Body of pancreas (tissue), 4 donors: ENCODE measurements at regions not wholly inside any gene's neighbourhood (a gene's known extent, or its start where the extent isn't known, plus 50 kb on each side); places are given as distances from the start of the nearest gene placed in this dataset.
A peak's percentile ranks its signal among the peaks of the same experiment; 100 is the strongest.

Source experiments
- ATAC-seq: fragments of 150-250 bp; one replicate; pipeline ENCODE4 v1.9.1; 2016
- DNase-seq, 4 donors: peaks; one replicate each; pipeline ENCODE4 v3.0.0-alpha.2; 2019
- H3K27ac ChIP-seq, 4 donors: fragments of 200-600 bp; sonication (generic); 1 replicate in 3 of 4; 2 replicates in 1 of 4; pipeline versions ENCODE4 v1.5.1 to v1.6.1; 2016 to 2019; ENCODE audit warnings: mild to moderate bottlenecking in 1 of 4, mixed read lengths in 1 of 4, moderate library complexity in 1 of 4
- H3K27me3 ChIP-seq, 2 donors: fragments of 200-600 bp; sonication (generic); one replicate each; pipeline ENCODE4 v1.6.0; 2016; ENCODE audit warnings: mild to moderate bottlenecking in 1 of 2
- H3K36me3 ChIP-seq, 2 donors: fragments of 200-600 bp; sonication (generic); replicated peaks in 1 of 2; 2 replicates each; pipeline ENCODE4 v1.5.1; 2016; ENCODE audit warnings: low read depth in 2 of 2; ENCODE audit not compliant: insufficient read depth in 1 of 2
- H3K4me1 ChIP-seq: fragments of 200-600 bp; sonication (generic); one replicate; pipeline ENCODE4 v1.6.0; 2016
- H3K4me3 ChIP-seq, 2 donors: fragments of 200-600 bp; sonication (generic); 1 replicate in 1 of 2; 2 replicates in 1 of 2; pipeline ENCODE4 v1.5.1; 2016 to 2019
- H3K9me3 ChIP-seq, 3 donors: fragments of 200-600 bp; sonication (generic); 1 replicate in 2 of 3; 2 replicates in 1 of 3; pipeline ENCODE4 v1.5.1; 2016
- POLR2A ChIP-seq, 3 donors: fragments of 450-650 bp; IDR thresholded peaks; one replicate each; pipeline ENCODE4 v1.6.1; 2016; ENCODE audit warnings: antibody characterized with exemption in 3 of 3, mild to moderate bottlenecking in 2 of 3
- WGBS, 2 donors: methylation state at CpG; one replicate each; pipeline ENCODE4 v1.1.5; 2017; 5-methylcytosine and 5-hydroxymethylcytosine counted together
- intact Hi-C: fragments of 100-400 bp; cut with DNase I; formaldehyde crosslinking; loops from one replicate; pipeline ENCODE4 v1.15.1; 2023
- TF ChIP-seq, protein P1 (sequence below), 7 experiments: fragments of 450-650 bp in 4 of 7; fragments of 200-600 bp in 3 of 7; sonication (generic) in 3 of 7; IDR thresholded peaks; one replicate each; pipeline ENCODE4 v1.5.1; 2016 to 2019; ENCODE audit warnings: antibody characterized with exemption in 7 of 7

DNA sequence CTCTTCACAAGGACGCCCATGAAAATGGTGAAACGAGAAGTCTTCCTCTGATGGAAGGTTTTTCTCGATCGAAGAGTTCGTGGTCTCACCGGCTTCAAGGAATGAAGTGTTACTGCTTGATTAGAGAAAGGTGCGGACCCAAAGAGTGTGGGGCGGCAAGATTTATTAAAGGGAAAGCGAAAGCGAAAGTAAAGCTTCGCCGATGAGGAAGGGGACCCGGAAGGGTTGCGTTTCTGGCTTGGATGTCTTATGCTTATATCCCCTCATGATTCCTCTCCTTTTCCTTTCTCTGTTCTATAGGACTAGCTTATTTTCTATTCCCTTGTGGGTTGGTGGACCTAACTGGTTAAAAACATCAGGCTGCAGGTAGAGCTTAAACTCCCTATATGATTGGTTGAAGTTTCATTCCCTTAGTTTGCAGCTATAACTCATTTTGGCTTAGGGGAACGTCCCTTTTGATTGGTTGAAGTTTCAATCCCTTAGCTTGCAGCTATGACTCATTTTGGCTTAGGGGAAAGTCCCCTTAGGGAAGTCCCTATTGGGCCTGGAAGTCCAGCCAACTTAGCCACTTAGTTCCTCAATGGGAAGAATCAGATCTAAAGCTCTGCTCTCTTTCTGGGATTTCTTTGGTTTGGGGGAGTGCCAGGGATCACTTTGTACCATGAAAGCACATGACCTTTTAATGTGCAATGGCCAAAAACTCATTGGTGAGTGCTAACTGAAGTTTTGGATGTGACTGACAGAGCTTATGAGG, 1025.0 kb upstream of the PCDH10 start:
- H3K27me3 ChIP-seq: no peaks in the 10 kb centered on the region
- no peak overlapping the region for H3K27ac ChIP-seq
- TF ChIP-seq, protein P1, sequence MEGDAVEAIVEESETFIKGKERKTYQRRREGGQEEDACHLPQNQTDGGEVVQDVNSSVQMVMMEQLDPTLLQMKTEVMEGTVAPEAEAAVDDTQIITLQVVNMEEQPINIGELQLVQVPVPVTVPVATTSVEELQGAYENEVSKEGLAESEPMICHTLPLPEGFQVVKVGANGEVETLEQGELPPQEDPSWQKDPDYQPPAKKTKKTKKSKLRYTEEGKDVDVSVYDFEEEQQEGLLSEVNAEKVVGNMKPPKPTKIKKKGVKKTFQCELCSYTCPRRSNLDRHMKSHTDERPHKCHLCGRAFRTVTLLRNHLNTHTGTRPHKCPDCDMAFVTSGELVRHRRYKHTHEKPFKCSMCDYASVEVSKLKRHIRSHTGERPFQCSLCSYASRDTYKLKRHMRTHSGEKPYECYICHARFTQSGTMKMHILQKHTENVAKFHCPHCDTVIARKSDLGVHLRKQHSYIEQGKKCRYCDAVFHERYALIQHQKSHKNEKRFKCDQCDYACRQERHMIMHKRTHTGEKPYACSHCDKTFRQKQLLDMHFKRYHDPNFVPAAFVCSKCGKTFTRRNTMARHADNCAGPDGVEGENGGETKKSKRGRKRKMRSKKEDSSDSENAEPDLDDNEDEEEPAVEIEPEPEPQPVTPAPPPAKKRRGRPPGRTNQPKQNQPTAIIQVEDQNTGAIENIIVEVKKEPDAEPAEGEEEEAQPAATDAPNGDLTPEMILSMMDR (IDR thresholded peaks at IDR 0.05): no peak
- TF ChIP-seq POLR2A (IDR thresholded peaks at IDR 0.05): no peak
- H3K4me1 ChIP-seq: no peaks in the 10 kb centered on the region
- DNase-seq (peak in 2 of 4 donors; percentile 9 to 13), ATAC-seq (peak; percentile 33)
- 86% methylated on average over 15 of the region's 15 CpGs for WGBS, 2 donors
- intact Hi-C loops: no loop called here
- no peak overlapping the region for H3K4me3 ChIP-seq
- no peaks in the 10 kb centered on the region for H3K9me3 ChIP-seq
- H3K36me3 ChIP-seq: no peaks in the 10 kb centered on the region

DNA sequence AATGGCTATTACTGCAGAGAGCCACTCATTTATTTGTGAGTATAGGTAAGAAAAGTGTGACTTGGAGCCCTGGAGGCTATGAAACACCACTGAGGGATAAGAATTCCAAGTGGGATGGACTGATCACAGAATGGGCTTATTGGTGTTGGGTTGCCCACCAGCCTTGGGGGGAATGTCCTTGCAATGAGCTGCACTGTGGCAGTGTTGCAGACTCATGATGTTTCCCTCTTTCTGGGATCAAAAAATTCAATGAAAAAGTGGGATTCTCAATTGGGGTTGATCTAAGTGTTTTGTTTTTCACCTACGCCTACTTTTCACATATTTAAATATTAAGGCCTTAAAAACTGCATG, 1024.5 kb upstream of the PCDH10 start:
- Histone ChIP-seq H3K27me3 (no peaks in the 10 kb centered on the region), H3K27ac (no peak overlapping the region)
- intact Hi-C loops: no loop called here

GRCh38 chr4:132125131-132125530, 1024.0 kb upstream of the PCDH10 start:
- H3K27me3 ChIP-seq: no peaks in the 10 kb centered on the region
- DNase-seq: no peak
- intact Hi-C loops: no loop called here
- no peaks in the 10 kb centered on the region for H3K36me3 ChIP-seq
- H3K4me1 ChIP-seq: no peaks in the 10 kb centered on the region
- WGBS, 2 donors: 4 to 6% methylated on average over 2 of the region's 2 CpGs
- ATAC-seq: no peak
- H3K9me3 ChIP-seq: no peaks in the 10 kb centered on the region
- no peak overlapping the region for H3K27ac ChIP-seq
- H3K4me3 ChIP-seq: no peak overlapping the region
- TF ChIP-seq POLR2A (IDR thresholded peaks at IDR 0.05): no peak
- TF ChIP-seq, protein P1 (IDR thresholded peaks at IDR 0.05): no peak

More for the DNA sequence above, 1024.5 kb upstream of the PCDH10 start:
- ATAC-seq (no peak), DNase-seq (no peak)
- TF ChIP-seq POLR2A (IDR thresholded peaks at IDR 0.05): no peak
- TF ChIP-seq, protein P1 (IDR thresholded peaks at IDR 0.05): no peak
- WGBS, 2 donors: 69 to 75% methylated on average over 1 of the region's 1 CpG
- H3K9me3 ChIP-seq: no peaks in the 10 kb centered on the region
- no peak overlapping the region for H3K4me3 ChIP-seq
- H3K36me3 ChIP-seq: no peaks in the 10 kb centered on the region
- H3K4me1 ChIP-seq: no peaks in the 10 kb centered on the region

DNA sequence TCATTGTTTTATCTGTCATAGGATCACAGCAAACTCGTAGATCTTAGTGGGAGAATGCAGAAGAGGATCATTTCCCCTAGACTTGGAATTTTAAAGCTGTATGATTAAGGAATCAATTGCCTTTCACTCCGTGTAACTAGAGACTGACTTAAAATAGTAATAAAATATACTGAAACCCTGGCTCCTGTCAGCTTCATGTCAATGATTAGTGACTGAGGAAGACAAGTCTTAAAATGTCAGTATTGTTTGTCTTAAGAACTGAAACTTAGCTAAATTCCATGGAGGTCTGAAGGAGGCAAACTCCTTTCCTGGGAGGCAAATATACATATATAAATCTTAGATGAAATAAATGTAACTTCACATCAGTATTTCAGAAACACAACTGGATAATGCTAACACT, 1016.7 kb upstream of the PCDH10 start:
- Histone ChIP-seq H3K4me1 (no peaks in the 10 kb centered on the region), H3K27ac (no peak overlapping the region), H3K9me3 (no peaks in the 10 kb centered on the region), H3K36me3 (no peaks in the 10 kb centered on the region), H3K4me3 (no peak overlapping the region), H3K27me3 (no peaks in the 10 kb centered on the region)
- intact Hi-C loops: no loop called here
- ATAC-seq: no peak
- WGBS, 2 donors: 32 to 50% methylated on average over 2 of the region's 2 CpGs
- no peak for DNase-seq
- no peak for TF ChIP-seq POLR2A (IDR thresholded peaks at IDR 0.05)
- TF ChIP-seq, protein P1 (IDR thresholded peaks at IDR 0.05): no peak

GRCh38 chr4:132169660-132170059, 979.4 kb upstream of the PCDH10 start:
- no peak for ATAC-seq
- intact Hi-C loops: no loop called here
- no peaks in the 10 kb centered on the region for H3K9me3 ChIP-seq

More at GRCh38 chr4:132169660-132170059, 979.4 kb upstream of the PCDH10 start:
- H3K4me3 ChIP-seq: no peak overlapping the region
- no peak overlapping the region for H3K27ac ChIP-seq
- 60 to 84% methylated on average over 4 to 5 of the region's 5 CpGs for WGBS, 2 donors
- TF ChIP-seq, protein P1 (IDR thresholded peaks at IDR 0.05): no peak
- no peak for TF ChIP-seq POLR2A (IDR thresholded peaks at IDR 0.05)
- no peaks in the 10 kb centered on the region for H3K36me3 ChIP-seq
- no peak for DNase-seq
- no peaks in the 10 kb centered on the region for H3K27me3 ChIP-seq
- H3K4me1 ChIP-seq: no peaks in the 10 kb centered on the region
